Activated CD8-positive, alpha-beta T cell treated with anti-CD3 and anti-CD28 coated beads, Interleukin-2, amount 10 ng/mL, durations not matched to agents 7 days and 5 days (primary cell): ENCODE measurements at regions not wholly inside any gene's neighbourhood (a gene's known extent, or its start where the extent isn't known, plus 50 kb on each side); places are given as distances from the start of the nearest gene placed in this dataset.

Experiments used
- ATAC-seq: fragments of 150-1000 bp; cut with Tn5 transposase; one replicate; pipeline ENCODE4 v1.10.0; 2021; ENCODE audit warnings: moderate library complexity
- CTCF ChIA-PET: fragments of 350-600 bp; sonication (Branson Sonifier 250); formaldehyde crosslinking; loops from one replicate; lab custom pipeline; 2021; ENCODE audit warnings: antibody characterized with exemption; lab: Charles Lee
- POLR2A ChIA-PET: fragments of 350-600 bp; sonication (Branson Sonifier 250); formaldehyde crosslinking; loops from one replicate; lab custom pipeline; 2021; ENCODE audit warnings: antibody characterized with exemption; lab: Charles Lee
- DNase-seq: peaks from one replicate; pipeline ENCODE4 v3.0.0-alpha.2; 2020
- H3K27ac Mint-ChIP-seq: one replicate; pipeline ENCODE4 v1.8.0; 2021; ENCODE audit warnings: mild to moderate bottlenecking, mixed read lengths
- H3K27me3 Mint-ChIP-seq: one replicate; pipeline ENCODE4 v1.8.0; 2021; ENCODE audit warnings: low read depth, mixed read lengths
- H3K36me3 Mint-ChIP-seq: one replicate; pipeline ENCODE4 v1.8.0; 2021; ENCODE audit warnings: low read depth, mixed read lengths
- H3K4me1 Mint-ChIP-seq: one replicate; pipeline ENCODE4 v1.8.0; 2021; ENCODE audit warnings: low read depth, mixed read lengths
- H3K4me3 Mint-ChIP-seq: one replicate; pipeline ENCODE4 v1.8.0; 2021; ENCODE audit warnings: mild to moderate bottlenecking, mixed read lengths
- H3K9me3 Mint-ChIP-seq: one replicate; pipeline ENCODE4 v1.8.0; 2022; ENCODE audit warnings: mixed read lengths; ENCODE audit not compliant: insufficient read depth

- Mint-ChIP-seq H3K4me1 (peaks cover 38% of the 10 kb centered on the region), H3K36me3 (peaks cover 3% of the 10 kb centered on the region), H3K27me3 (peaks cover 3% of the 10 kb centered on the region), H3K4me3 (no peak overlapping the region), H3K27ac (no peak overlapping the region), H3K9me3 (no peaks in the 10 kb centered on the region)
- ChIA-PET POLR2A (no interaction called here), CTCF (interaction anchor here (1.3 kb wide), 1 partner anchor 15 kb away, joined by 6 read pairs; no protein-coding TSS in a partner anchor)
- DNase-seq, result no peak
- ATAC-seq, result no peak
Measured at GRCh38 chr20:39249798-39250197, 287.7 kb downstream of the DHX35 start.

- Mint-ChIP-seq H3K4me1 (peaks cover 41% of the 10 kb centered on the region), H3K27me3 (peaks cover 3% of the 10 kb centered on the region), H3K36me3 (peaks cover 3% of the 10 kb centered on the region), H3K9me3 (no peaks in the 10 kb centered on the region), H3K27ac (no peak overlapping the region), H3K4me3 (no peak overlapping the region)
- CTCF ChIA-PET, result interaction anchor here (1.3 kb wide), 1 partner anchor 16 kb away, joined by 6 read pairs; no protein-coding TSS in a partner anchor
- POLR2A ChIA-PET, result no interaction called here
- DNase-seq (no peak), ATAC-seq (no peak)
Measured at GRCh38 chr20:39248862-39249485, 286.8 kb downstream of the DHX35 start.

- Mint-ChIP-seq H3K27ac (peak overlapping the region; percentile 48), H3K4me1 (peaks cover 41% of the 10 kb centered on the region), H3K4me3 (no peak overlapping the region), H3K9me3 (peaks cover 1% of the 10 kb centered on the region), H3K27me3 (peaks cover 5% of the 10 kb centered on the region), H3K36me3 (peaks cover 3% of the 10 kb centered on the region)
- DNase-seq (no peak), ATAC-seq (no peak)
- POLR2A ChIA-PET, result no interaction called here
- CTCF ChIA-PET, result no interaction called here
Measured at GRCh38 chr20:39248171-39248861, 286.2 kb downstream of the DHX35 start.

- ChIA-PET POLR2A (no interaction called here), CTCF (interaction anchor here (0.8 to 1.1 kb wide), 2 partner anchors 19 kb away, joined by 4 read pairs; no protein-coding TSS in a partner anchor)
- Mint-ChIP-seq H3K4me1 (peaks cover 41% of the 10 kb centered on the region), H3K4me3 (no peak overlapping the region), H3K27ac (peak overlapping the region; percentile 58), H3K36me3 (peaks cover 3% of the 10 kb centered on the region), H3K27me3 (peaks cover 12% of the 10 kb centered on the region), H3K9me3 (peaks cover 6% of the 10 kb centered on the region)
- no peak for DNase-seq
- no peak for ATAC-seq
Measured at GRCh38 chr20:39246436-39246835, 284.3 kb downstream of the DHX35 start.

GRCh38 chr20:39245685-39246311 is 283.7 kb downstream of the DHX35 start:
- peaks cover 10% of the 10 kb centered on the region for H3K9me3 Mint-ChIP-seq
- peak; percentile 65 for DNase-seq
- peaks cover 3% of the 10 kb centered on the region for H3K36me3 Mint-ChIP-seq
- H3K4me1 Mint-ChIP-seq, result peaks cover 41% of the 10 kb centered on the region
- peak overlapping the region; percentile 17 for H3K4me3 Mint-ChIP-seq
- H3K27me3 Mint-ChIP-seq, result peaks cover 15% of the 10 kb centered on the region
- peak overlapping the region; percentile 58 for H3K27ac Mint-ChIP-seq
- ChIA-PET POLR2A (no interaction called here), CTCF (interaction anchor here (0.8 kb wide), 1 partner anchor 19 kb away, joined by 4 read pairs; no protein-coding TSS in a partner anchor)
- peak; percentile 63 for ATAC-seq

GRCh38 chr20:39243962-39244361 is 281.8 kb downstream of the DHX35 start:
- no peak for ATAC-seq
- Mint-ChIP-seq H3K27me3 (peaks cover 18% of the 10 kb centered on the region), H3K9me3 (peaks cover 10% of the 10 kb centered on the region), H3K27ac (no peak overlapping the region), H3K4me1 (peaks cover 33% of the 10 kb centered on the region), H3K36me3 (peaks cover 3% of the 10 kb centered on the region), H3K4me3 (no peak overlapping the region)
- ChIA-PET POLR2A (no interaction called here), CTCF (no interaction called here)
- DNase-seq, result no peak

GRCh38 chr20:39242614-39243013 is 280.5 kb downstream of the DHX35 start:
- Mint-ChIP-seq H3K4me1 (peaks cover 26% of the 10 kb centered on the region), H3K36me3 (peaks cover 3% of the 10 kb centered on the region), H3K4me3 (no peak overlapping the region), H3K9me3 (peaks cover 10% of the 10 kb centered on the region), H3K27me3 (peaks cover 18% of the 10 kb centered on the region), H3K27ac (no peak overlapping the region)
- ChIA-PET CTCF (no interaction called here), POLR2A (no interaction called here)
- ATAC-seq (no peak), DNase-seq (no peak)

GRCh38 chr20:39234520-39235095 is 272.5 kb downstream of the DHX35 start:
- CTCF ChIA-PET, result no interaction called here
- peaks cover 5% of the 10 kb centered on the region for H3K27me3 Mint-ChIP-seq
- DNase-seq, result no peak
- H3K27ac Mint-ChIP-seq, result no peak overlapping the region
- POLR2A ChIA-PET, result no interaction called here
- no peak for ATAC-seq
- no peaks in the 10 kb centered on the region for H3K4me1 Mint-ChIP-seq
- H3K4me3 Mint-ChIP-seq, result no peak overlapping the region
- no peaks in the 10 kb centered on the region for H3K36me3 Mint-ChIP-seq
- no peaks in the 10 kb centered on the region for H3K9me3 Mint-ChIP-seq

GRCh38 chr20:39233755-39234154 is 271.6 kb downstream of the DHX35 start:
- POLR2A ChIA-PET, result no interaction called here
- H3K27ac Mint-ChIP-seq, result no peak overlapping the region

GRCh38 chr20:39227416-39227815 is 265.3 kb downstream of the DHX35 start:
- CTCF ChIA-PET, result no interaction called here
- no peak for DNase-seq
- no peaks in the 10 kb centered on the region for H3K4me1 Mint-ChIP-seq

More at GRCh38 chr20:39233755-39234154, 271.6 kb downstream of the DHX35 start:
- DNase-seq (no peak), ATAC-seq (no peak)
- Mint-ChIP-seq H3K4me1 (no peaks in the 10 kb centered on the region), H3K36me3 (no peaks in the 10 kb centered on the region), H3K9me3 (no peaks in the 10 kb centered on the region), H3K27me3 (peaks cover 5% of the 10 kb centered on the region), H3K4me3 (no peak overlapping the region)
- CTCF ChIA-PET, result no interaction called here

GRCh38 chr20:39225978-39226377 is 263.8 kb downstream of the DHX35 start:
- POLR2A ChIA-PET, result no interaction called here
- Mint-ChIP-seq H3K4me1 (no peaks in the 10 kb centered on the region), H3K27me3 (peaks cover 3% of the 10 kb centered on the region), H3K9me3 (no peaks in the 10 kb centered on the region), H3K27ac (no peak overlapping the region), H3K4me3 (no peak overlapping the region), H3K36me3 (no peaks in the 10 kb centered on the region)
- no peak for DNase-seq
- ATAC-seq, result no peak
- CTCF ChIA-PET, result no interaction called here

More at GRCh38 chr20:39227416-39227815, 265.3 kb downstream of the DHX35 start:
- H3K36me3 Mint-ChIP-seq, result no peaks in the 10 kb centered on the region
- no peak overlapping the region for H3K27ac Mint-ChIP-seq
- POLR2A ChIA-PET, result no interaction called here
- no peak overlapping the region for H3K4me3 Mint-ChIP-seq
- ATAC-seq, result no peak
- no peaks in the 10 kb centered on the region for H3K9me3 Mint-ChIP-seq
- H3K27me3 Mint-ChIP-seq, result peaks cover 7% of the 10 kb centered on the region

GRCh38 chr20:39225536-39225935 is 263.4 kb downstream of the DHX35 start:
- ATAC-seq, result no peak
- ChIA-PET CTCF (no interaction called here), POLR2A (no interaction called here)
- no peaks in the 10 kb centered on the region for H3K36me3 Mint-ChIP-seq
- H3K27ac Mint-ChIP-seq, result no peak overlapping the region
- peaks cover 3% of the 10 kb centered on the region for H3K27me3 Mint-ChIP-seq
- H3K4me1 Mint-ChIP-seq, result no peaks in the 10 kb centered on the region
- no peak for DNase-seq
- H3K4me3 Mint-ChIP-seq, result no peak overlapping the region
- no peaks in the 10 kb centered on the region for H3K9me3 Mint-ChIP-seq
